K562 (cell line): ENCODE measurements at regions not wholly inside any gene's neighbourhood (a gene's known extent, or its start where the extent isn't known, plus 50 kb on each side); places are given as distances from the start of the nearest gene placed in this dataset.

Experiments
- ATAC-seq: fragments of 200-7000 bp; cut with Tn5 transposase; 3 replicates; pipeline ENCODE4 v1.9.1; 2020; ENCODE audit warnings: moderate library complexity
- BruUV-seq: library from RNA; stranded (reverse); fragments of 400-500 nt; replicated peaks from 2 replicates; lab custom pipeline; 2021; lab: Mats Ljungman, UMichigan
- CTCF ChIA-PET: fragments of 300-600 bp; formaldehyde crosslinking; extraction: SDS; loops from one replicate; lab custom pipeline; 2021; ENCODE audit warnings: low intra/inter-chr PET ratio; lab: Yijun Ruan, JAX
- POLR2A ChIA-PET: fragments of 300-600, 350-650 bp; sonication (Branson Sonifier 250); formaldehyde crosslinking; extraction: SDS; loops from one replicate; lab custom pipeline; 2021; ENCODE audit warnings: antibody characterized with exemption, inconsistent platforms; lab: Yijun Ruan, JAX
- DNase-seq, 4 experiments: peaks; one replicate each; pipeline versions ENCODE4 v3.0.0 to v3.0.0-alpha.2; 2011 to 2018; ENCODE audit warnings: low spot score in 3 of 4, mixed read lengths in 3 of 4; ENCODE audit errors: extremely low read depth in 1 of 4
- FAIRE-seq: peaks from 2 replicates; lab custom pipeline; 2011; peaks lifted over from hg19 to GRCh38; lab: Jason Lieb, UNC
- H2AFZ ChIP-seq: 2 replicates; pipeline ENCODE4 v1.6.0; 2011; ENCODE audit warnings: low read depth, low read length, control low read depth, inconsistent platforms
- H3K27ac ChIP-seq: fragments of 200-600 bp; 3 replicates; pipeline ENCODE4 v1.8.0; 2011; ENCODE audit warnings: low read depth, mild to moderate bottlenecking, control low read depth, inconsistent platforms, low read length, moderate library complexity, mixed read lengths; ENCODE audit errors: extremely low read depth
- H3K27me3 ChIP-seq, 2 experiments: fragments of 300-600 bp in 1 of 2; 2 replicates in 1 of 2; 3 replicates in 1 of 2; pipeline versions ENCODE4 v1.6.0 to v1.8.0; 2011; ENCODE audit warnings: inconsistent platforms in 2 of 2, low read length in 2 of 2, mild to moderate bottlenecking in 1 of 2, mixed read lengths in 1 of 2, moderate library complexity in 1 of 2; ENCODE audit not compliant: control insufficient read depth in 2 of 2, insufficient read depth in 2 of 2
- H3K36me3 ChIP-seq: fragments of 300-600 bp; 3 replicates; pipeline ENCODE4 v1.8.0; 2011; ENCODE audit warnings: mild to moderate bottlenecking, low read length, inconsistent platforms; ENCODE audit not compliant: control insufficient read depth, insufficient read depth
- H3K4me1 ChIP-seq, 2 experiments: fragments of 200-600 bp in 1 of 2; replicated peaks in 1 of 2; 2 replicates in 1 of 2; 3 replicates in 1 of 2; pipeline versions ENCODE4 v1.5.1 to v1.8.0; 2011; ENCODE audit warnings: inconsistent platforms in 2 of 2, low read length in 2 of 2, mild to moderate bottlenecking in 1 of 2, mixed read lengths in 1 of 2, moderate library complexity in 1 of 2; ENCODE audit not compliant: control insufficient read depth in 2 of 2, insufficient read depth in 2 of 2
- H3K4me2 ChIP-seq: 2 replicates; pipeline ENCODE4 v1.6.1; 2011; ENCODE audit warnings: low read length, control low read depth, inconsistent platforms, mixed read lengths; ENCODE audit not compliant: insufficient read depth
- H3K4me3 ChIP-seq: fragments of 200-600 bp; sonication (generic), shearing (Covaris generic); 2 replicates; pipeline ENCODE4 v1.5.1; 2016; ENCODE audit warnings: control low read depth, inconsistent platforms
- H3K79me2 ChIP-seq: fragments of 200-600 bp; 3 replicates; pipeline ENCODE4 v1.8.0; 2011; ENCODE audit warnings: low read length, inconsistent platforms; ENCODE audit not compliant: control insufficient read depth, insufficient read depth
- H3K9ac ChIP-seq, 2 experiments: 2 replicates each; pipeline versions ENCODE4 v1.6.0 to v1.6.1; 2011; ENCODE audit warnings: low read depth in 2 of 2, low read length in 2 of 2, control low read depth in 1 of 2, inconsistent platforms in 1 of 2, mild to moderate bottlenecking in 1 of 2, mixed read lengths in 1 of 2; ENCODE audit not compliant: insufficient read depth in 1 of 2
- H3K9me1 ChIP-seq: one replicate; pipeline ENCODE4 v1.6.0; 2011; ENCODE audit warnings: inconsistent platforms, mild to moderate bottlenecking, low read length, moderate library complexity; ENCODE audit not compliant: control insufficient read depth, insufficient read depth
- H3K9me3 ChIP-seq: replicated peaks from 2 replicates; pipeline ENCODE4 v1.5.1; 2011; ENCODE audit warnings: low read depth, low read length, inconsistent platforms; ENCODE audit not compliant: control insufficient read depth, insufficient read depth
- H4K20me1 ChIP-seq: replicated peaks from 2 replicates; pipeline ENCODE4 v1.6.1; 2011; ENCODE audit warnings: low read length, inconsistent platforms, mixed read lengths; ENCODE audit not compliant: control insufficient read depth, insufficient read depth
- CREM ChIP-seq: IDR thresholded peaks from 2 replicates; pipeline ENCODE4 v1.6.1; 2014; ENCODE audit warnings: antibody characterized with exemption, low read depth
- NCOA4 ChIP-seq: fragments of 450-650 bp; IDR thresholded peaks from 2 replicates; pipeline ENCODE4 v1.6.1; 2018; ENCODE audit warnings: mild to moderate bottlenecking; ENCODE audit not compliant: partially characterized antibody
- NEUROD1 ChIP-seq: fragments of 150-350 bp; IDR thresholded peaks from 2 replicates; pipeline ENCODE4 v1.6.1; 2014; ENCODE audit warnings: borderline replicate concordance, low read length, low read depth; ENCODE audit not compliant: partially characterized antibody
- NRF1 ChIP-seq, 2 experiments: fragments of 450-650 bp; IDR thresholded peaks in 1 of 2; conservative IDR thresholded peaks in 1 of 2; 2 replicates each; pipeline ENCODE4 v1.6.1; 2014; ENCODE audit warnings: mild to moderate bottlenecking in 2 of 2
- PRPF4 ChIP-seq: fragments of 200-400 bp; formaldehyde crosslinking; IDR thresholded peaks from one replicate; pipeline ENCODE4 v1.6.1; 2017; ENCODE audit warnings: low read length, low read depth, mild to moderate bottlenecking; ENCODE audit not compliant: insufficient read depth, poor library complexity, severe bottlenecking
- RCOR1 ChIP-seq, 2 experiments: IDR thresholded peaks; 2 replicates each; pipeline ENCODE4 v1.6.1; 2012; ENCODE audit warnings: low read depth in 2 of 2, low read length in 2 of 2, borderline replicate concordance in 1 of 2, improper control_type of control experiment in 1 of 2
- ZNF146 ChIP-seq: IDR thresholded peaks from one replicate; pipeline ENCODE4 v1.6.1; 2018; ENCODE audit warnings: missing compliant biosample characterization; ENCODE audit not compliant: unreplicated experiment
- ZNF507 ChIP-seq: conservative IDR thresholded peaks from 2 replicates; pipeline ENCODE4 v1.6.1; 2017; ENCODE audit warnings: missing genetic modification characterization, missing compliant biosample characterization
- WGBS: fragments of 100-300 bp; shearing (Covaris generic); methylation state at CpG from one replicate; pipeline ENCODE4 v1.1.6; 2016; ENCODE audit warnings: low coverage, mixed read lengths; ENCODE audit not compliant: insufficient coverage; ENCODE audit errors: missing lambda C conversion rate; 5-methylcytosine and 5-hydroxymethylcytosine counted together
- in situ Hi-C: fragments of 300-500 bp; cut with MboI; formaldehyde crosslinking; loops from 4 replicates; pipeline ENCODE4 v1.15.0; 2018; ENCODE audit warnings: inconsistent platforms, mixed read lengths
- intact Hi-C: fragments of 100-400 bp; cut with micrococcal nuclease; formaldehyde crosslinking; loops from 2 replicates; pipeline ENCODE4 v1.14.2; 2022
- TF ChIP-seq, protein P1 (sequence below): fragments of 450-650 bp; IDR thresholded peaks from one replicate; pipeline ENCODE4 v1.6.1; 2018; ENCODE audit warnings: mild to moderate bottlenecking, moderate library complexity; ENCODE audit not compliant: partially characterized antibody
- TF ChIP-seq, protein P2 (sequence below): sonication (generic); formaldehyde crosslinking; IDR thresholded peaks from 2 replicates; pipeline ENCODE4 v1.8.0; 2022; ENCODE audit warnings: missing genetic modification reagents, mild to moderate bottlenecking, borderline replicate concordance

DNA sequence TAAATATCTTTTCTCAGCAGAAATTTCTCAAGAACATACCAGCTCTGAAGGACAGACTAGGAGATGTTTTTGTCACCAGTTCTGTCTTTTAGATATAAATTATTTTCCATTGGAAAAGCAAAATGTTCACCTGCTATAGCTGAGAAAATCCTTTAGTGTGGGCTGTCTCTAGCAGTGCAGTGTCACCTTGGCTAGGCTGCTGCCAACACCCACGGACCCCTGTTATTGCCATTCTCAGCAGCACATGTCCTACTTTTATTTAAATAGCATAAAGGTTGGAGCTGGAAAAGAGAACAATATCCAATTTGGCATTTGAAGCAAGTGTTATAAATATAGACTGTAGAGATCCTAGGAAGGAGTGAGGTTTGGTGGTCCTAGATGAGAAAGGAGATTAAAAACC lies 156.4 kb downstream of the TPH2 start:
- Histone ChIP-seq H3K79me2 (no peaks in the 10 kb centered on the region), H3K4me2 (no peak overlapping the region), H3K27ac (no peak overlapping the region), H4K20me1 (no peaks in the 10 kb centered on the region), H3K36me3 (no peaks in the 10 kb centered on the region), H3K4me1 (no peaks in the 10 kb centered on the region), H3K9me1 (no peaks in the 10 kb centered on the region), H3K9me3 (no peaks in the 10 kb centered on the region), H3K27me3 (no peaks in the 10 kb centered on the region), H3K4me3 (no peak overlapping the region), H3K9ac (no peak overlapping the region), H2AFZ (no peak overlapping the region)
- intact Hi-C loops, result no loop called here
- no peak for TF ChIP-seq ZNF146
- TF ChIP-seq CREM, result no peak
- no peak for TF ChIP-seq PRPF4
- TF ChIP-seq RCOR1 (IDR thresholded peaks at IDR 0.05; ENCODE audit: borderline replicate concordance in 1 of 2, low read depth in 2 of 2, low read length in 2 of 2), result no peak
- TF ChIP-seq, protein P1, sequence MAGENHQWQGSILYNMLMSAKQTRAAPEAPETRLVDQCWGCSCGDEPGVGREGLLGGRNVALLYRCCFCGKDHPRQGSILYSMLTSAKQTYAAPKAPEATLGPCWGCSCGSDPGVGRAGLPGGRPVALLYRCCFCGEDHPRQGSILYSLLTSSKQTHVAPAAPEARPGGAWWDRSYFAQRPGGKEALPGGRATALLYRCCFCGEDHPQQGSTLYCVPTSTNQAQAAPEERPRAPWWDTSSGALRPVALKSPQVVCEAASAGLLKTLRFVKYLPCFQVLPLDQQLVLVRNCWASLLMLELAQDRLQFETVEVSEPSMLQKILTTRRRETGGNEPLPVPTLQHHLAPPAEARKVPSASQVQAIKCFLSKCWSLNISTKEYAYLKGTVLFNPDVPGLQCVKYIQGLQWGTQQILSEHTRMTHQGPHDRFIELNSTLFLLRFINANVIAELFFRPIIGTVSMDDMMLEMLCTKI, result no peak
- TF ChIP-seq NCOA4, result no peak
- no peak for TF ChIP-seq ZNF507 (tag)
- no peak for TF ChIP-seq NRF1 (conservative IDR thresholded peaks at IDR 0.05 in 1 of 2, IDR thresholded peaks at IDR 0.05 in 1 of 2)
- TF ChIP-seq NEUROD1, result no peak
- TF ChIP-seq, protein P2, sequence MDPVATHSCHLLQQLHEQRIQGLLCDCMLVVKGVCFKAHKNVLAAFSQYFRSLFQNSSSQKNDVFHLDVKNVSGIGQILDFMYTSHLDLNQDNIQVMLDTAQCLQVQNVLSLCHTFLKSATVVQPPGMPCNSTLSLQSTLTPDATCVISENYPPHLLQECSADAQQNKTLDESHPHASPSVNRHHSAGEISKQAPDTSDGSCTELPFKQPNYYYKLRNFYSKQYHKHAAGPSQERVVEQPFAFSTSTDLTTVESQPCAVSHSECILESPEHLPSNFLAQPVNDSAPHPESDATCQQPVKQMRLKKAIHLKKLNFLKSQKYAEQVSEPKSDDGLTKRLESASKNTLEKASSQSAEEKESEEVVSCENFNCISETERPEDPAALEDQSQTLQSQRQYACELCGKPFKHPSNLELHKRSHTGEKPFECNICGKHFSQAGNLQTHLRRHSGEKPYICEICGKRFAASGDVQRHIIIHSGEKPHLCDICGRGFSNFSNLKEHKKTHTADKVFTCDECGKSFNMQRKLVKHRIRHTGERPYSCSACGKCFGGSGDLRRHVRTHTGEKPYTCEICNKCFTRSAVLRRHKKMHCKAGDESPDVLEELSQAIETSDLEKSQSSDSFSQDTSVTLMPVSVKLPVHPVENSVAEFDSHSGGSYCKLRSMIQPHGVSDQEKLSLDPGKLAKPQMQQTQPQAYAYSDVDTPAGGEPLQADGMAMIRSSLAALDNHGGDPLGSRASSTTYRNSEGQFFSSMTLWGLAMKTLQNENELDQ (CRISPR knock-in tag), result no peak
- CTCF ChIA-PET, result no interaction called here
- ATAC-seq (no peak), FAIRE-seq (no peak), DNase-seq (no peak)
- in situ Hi-C loops, result no loop called here
- no TSS peak for BruUV-seq
- POLR2A ChIA-PET, result no interaction called here
- WGBS, result 0% methylated on average over 1 of the region's 1 CpG
